NT2/D1 (cell line): ENCODE measurements at regions not wholly inside any gene's neighbourhood (a gene's known extent, or its start where the extent isn't known, plus 50 kb on each side); places are given as distances from the start of the nearest gene placed in this dataset.

Source experiments
- DNase-seq: peaks from one replicate; pipeline ENCODE4 v3.0.0-alpha.2; 2011; ENCODE audit warnings: low read depth, low spot score
- H3K27me3 ChIP-seq: 2 replicates; pipeline ENCODE4 v1.6.0; 2011; ENCODE audit warnings: mild to moderate bottlenecking; ENCODE audit not compliant: insufficient read length, insufficient read depth
- H3K36me3 ChIP-seq: 2 replicates; pipeline ENCODE4 v1.6.1; 2011; ENCODE audit warnings: mild to moderate bottlenecking, low read length, mixed read lengths; ENCODE audit not compliant: insufficient read depth, insufficient read length
- H3K4me1 ChIP-seq: 2 replicates; pipeline ENCODE4 v1.5.1; 2011; ENCODE audit not compliant: insufficient read depth, insufficient read length
- H3K4me3 ChIP-seq: 2 replicates; pipeline ENCODE4 v1.5.1; 2011; ENCODE audit warnings: low read depth; ENCODE audit not compliant: insufficient read length
- H3K9ac ChIP-seq: 2 replicates; pipeline ENCODE4 v1.6.0; 2011; ENCODE audit warnings: low read depth; ENCODE audit not compliant: insufficient read length
- H3K9me3 ChIP-seq: 2 replicates; pipeline ENCODE4 v1.5.1; 2011; ENCODE audit warnings: mild to moderate bottlenecking, low read length; ENCODE audit not compliant: insufficient read depth
- SUZ12 ChIP-seq: IDR thresholded peaks from 2 replicates; pipeline ENCODE4 v1.6.1; 2011; ENCODE audit not compliant: insufficient read length, insufficient read depth; ENCODE audit errors: extremely low read depth
- YY1 ChIP-seq: IDR thresholded peaks from 2 replicates; pipeline ENCODE4 v1.6.1; 2011; ENCODE audit not compliant: insufficient read length, insufficient read depth
- ZNF274 ChIP-seq: IDR thresholded peaks from 2 replicates; pipeline ENCODE4 v1.6.1; 2011; ENCODE audit warnings: mild to moderate bottlenecking, low read depth, low read length

GRCh38 chr5:109597893-109598292, 91.8 kb upstream of the MAN2A1 start:
- TF ChIP-seq ZNF274: no peak
- no peak for TF ChIP-seq YY1
- no peak for TF ChIP-seq SUZ12
- Histone ChIP-seq H3K4me1 (no peaks in the 10 kb centered on the region), H3K36me3 (no peaks in the 10 kb centered on the region), H3K27me3 (no peaks in the 10 kb centered on the region), H3K9ac (no peak overlapping the region), H3K4me3 (no peak overlapping the region), H3K9me3 (no peaks in the 10 kb centered on the region)
- no peak for DNase-seq

GRCh38 chr5:109594217-109594616, 95.5 kb upstream of the MAN2A1 start:
- Histone ChIP-seq H3K4me3 (no peak overlapping the region), H3K9ac (no peak overlapping the region), H3K36me3 (no peaks in the 10 kb centered on the region), H3K4me1 (no peaks in the 10 kb centered on the region), H3K27me3 (no peaks in the 10 kb centered on the region), H3K9me3 (no peaks in the 10 kb centered on the region)
- TF ChIP-seq ZNF274 (no peak), YY1 (no peak), SUZ12 (no peak)
- no peak for DNase-seq

- no peaks in the 10 kb centered on the region for H3K9me3 ChIP-seq
- no peaks in the 10 kb centered on the region for H3K27me3 ChIP-seq
- DNase-seq: no peak
- no peak overlapping the region for H3K4me3 ChIP-seq
- H3K9ac ChIP-seq: no peak overlapping the region
- TF ChIP-seq YY1: no peak
- TF ChIP-seq SUZ12: no peak
- no peak for TF ChIP-seq ZNF274
- no peaks in the 10 kb centered on the region for H3K36me3 ChIP-seq
- no peaks in the 10 kb centered on the region for H3K4me1 ChIP-seq
Observed at GRCh38 chr5:109590799-109591198, 98.9 kb upstream of the MAN2A1 start.

DNA sequence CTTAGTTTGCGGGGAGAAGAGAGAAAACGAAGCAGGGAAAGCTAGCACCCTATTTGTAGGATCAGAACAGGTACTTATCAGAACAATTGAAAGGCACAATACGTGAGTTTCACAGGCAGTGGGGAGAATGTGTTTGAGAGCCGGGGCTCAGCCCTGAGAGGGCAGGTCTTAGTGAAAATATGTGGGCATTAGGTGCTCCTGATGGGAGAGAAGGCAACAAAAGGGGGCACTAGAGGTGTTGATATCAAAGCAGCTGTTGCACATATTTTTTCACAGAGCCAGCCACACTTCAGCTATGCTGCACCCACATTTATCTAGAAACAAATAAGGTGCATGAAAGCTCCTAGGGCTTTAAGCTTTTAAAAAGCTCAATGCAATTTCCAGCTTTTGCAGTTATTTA, 99.7 kb upstream of the MAN2A1 start:
- no peaks in the 10 kb centered on the region for H3K36me3 ChIP-seq
- DNase-seq: no peak

GRCh38 chr5:109589239-109589638, 100.5 kb upstream of the MAN2A1 start:
- no peak for DNase-seq
- Histone ChIP-seq H3K4me1 (no peaks in the 10 kb centered on the region), H3K9ac (no peak overlapping the region), H3K9me3 (no peaks in the 10 kb centered on the region), H3K36me3 (no peaks in the 10 kb centered on the region), H3K27me3 (no peaks in the 10 kb centered on the region), H3K4me3 (no peak overlapping the region)
- TF ChIP-seq SUZ12: no peak
- no peak for TF ChIP-seq ZNF274
- TF ChIP-seq YY1: no peak

More for the DNA sequence above, 99.7 kb upstream of the MAN2A1 start:
- no peaks in the 10 kb centered on the region for H3K27me3 ChIP-seq
- no peak for TF ChIP-seq SUZ12
- TF ChIP-seq ZNF274: no peak
- no peak for TF ChIP-seq YY1
- no peak overlapping the region for H3K4me3 ChIP-seq
- no peaks in the 10 kb centered on the region for H3K9me3 ChIP-seq
- no peaks in the 10 kb centered on the region for H3K4me1 ChIP-seq
- H3K9ac ChIP-seq: no peak overlapping the region

DNA sequence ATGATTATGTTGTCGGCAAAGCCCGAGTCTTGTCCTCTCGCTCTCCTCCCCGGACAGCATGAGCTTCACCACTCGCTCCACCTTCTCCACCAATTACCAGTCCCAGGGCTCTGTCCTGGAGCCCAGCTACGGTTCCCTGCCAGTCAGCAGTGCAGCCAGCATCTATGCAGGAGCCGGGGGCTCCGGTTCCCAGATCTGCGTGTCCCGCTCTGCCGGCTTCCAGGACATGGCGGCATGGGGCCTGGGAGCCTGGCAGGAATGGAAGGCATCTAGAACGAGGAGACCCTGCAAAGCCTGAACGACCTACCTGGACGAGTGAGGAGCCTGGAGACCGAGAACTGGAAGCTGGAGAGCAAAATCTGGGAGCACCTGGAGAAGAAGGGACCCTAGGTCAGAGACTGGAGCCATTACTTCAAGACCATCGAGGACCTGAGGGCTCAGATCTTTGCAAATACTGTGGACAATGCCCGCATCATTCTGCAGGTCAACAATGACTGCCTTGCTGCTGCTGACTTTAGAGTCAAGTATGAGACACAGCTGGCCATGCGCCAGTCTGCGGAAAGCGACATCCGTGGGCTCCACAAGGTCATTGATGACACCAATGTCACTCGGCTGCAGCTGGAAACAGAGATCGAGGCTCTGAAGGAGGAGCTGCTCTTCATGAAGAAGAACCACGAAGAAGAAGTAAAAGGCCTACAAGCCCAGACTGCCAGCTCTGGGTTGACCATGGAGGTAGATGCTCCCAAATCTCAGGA, 101.3 kb upstream of the MAN2A1 start:
- no peaks in the 10 kb centered on the region for H3K27me3 ChIP-seq
- no peak for DNase-seq
- no peak overlapping the region for H3K9ac ChIP-seq
- TF ChIP-seq YY1 (no peak), SUZ12 (no peak), ZNF274 (no peak)
- no peaks in the 10 kb centered on the region for H3K36me3 ChIP-seq
- no peak overlapping the region for H3K4me3 ChIP-seq
- H3K9me3 ChIP-seq: no peaks in the 10 kb centered on the region
- H3K4me1 ChIP-seq: no peaks in the 10 kb centered on the region

DNA sequence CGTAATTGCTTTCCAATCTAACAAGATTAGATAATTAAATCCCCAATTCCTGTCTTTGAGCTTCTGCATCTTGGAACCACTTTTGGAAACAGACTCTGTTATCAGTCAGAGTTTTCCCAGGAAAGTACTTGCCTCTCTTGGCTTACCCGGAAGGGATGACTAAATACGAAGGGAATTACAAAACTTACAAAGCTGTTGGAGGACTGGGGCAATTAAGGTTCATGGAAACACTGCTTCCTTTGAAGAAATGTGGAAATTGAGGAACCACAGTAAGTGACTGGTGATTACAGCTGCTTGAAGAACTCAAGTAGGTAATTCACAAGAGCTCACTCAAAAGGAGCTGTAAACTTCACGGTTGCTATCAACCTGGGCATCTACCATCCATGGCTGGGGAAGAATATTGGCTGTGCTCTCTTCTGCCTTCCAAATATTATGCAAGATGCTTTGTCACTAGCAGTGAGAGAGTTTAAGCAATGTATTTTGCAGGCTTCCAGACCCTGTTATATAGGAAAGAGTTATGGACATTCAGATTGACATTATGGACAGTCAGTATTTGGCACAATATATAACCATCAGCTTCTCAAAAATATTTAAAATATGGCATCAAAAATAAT, 104.6 kb upstream of the MAN2A1 start:
- no peak overlapping the region for H3K9ac ChIP-seq
- no peak for TF ChIP-seq SUZ12
- no peak for TF ChIP-seq YY1
- no peak for TF ChIP-seq ZNF274

DNA sequence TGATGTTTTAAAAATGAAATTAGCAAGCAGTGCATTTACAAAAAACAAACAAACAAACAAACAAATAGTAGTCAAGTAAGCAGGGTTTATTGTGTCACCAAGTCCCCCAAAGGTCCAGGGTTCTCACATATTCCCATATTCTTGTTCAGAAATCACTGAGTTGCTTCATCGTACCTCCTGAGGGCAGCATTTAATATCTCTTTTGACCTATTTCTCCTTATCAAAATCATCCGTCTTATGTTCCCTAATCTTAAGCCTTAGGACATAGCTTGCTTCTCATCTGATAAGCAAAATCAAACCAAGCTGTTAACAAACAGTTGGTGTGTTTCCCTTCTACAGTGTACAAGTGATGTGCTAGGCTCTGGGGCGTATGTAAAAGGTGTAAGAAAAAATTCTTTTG, 109.5 kb upstream of the MAN2A1 start:
- TF ChIP-seq YY1 (no peak), ZNF274 (no peak), SUZ12 (no peak)
- H3K9ac ChIP-seq: no peak overlapping the region
- no peak for DNase-seq
- no peaks in the 10 kb centered on the region for H3K27me3 ChIP-seq
- peaks cover 10% of the 10 kb centered on the region for H3K9me3 ChIP-seq
- no peaks in the 10 kb centered on the region for H3K4me1 ChIP-seq
- no peak overlapping the region for H3K4me3 ChIP-seq
- no peaks in the 10 kb centered on the region for H3K36me3 ChIP-seq

More for the DNA sequence above, 104.6 kb upstream of the MAN2A1 start:
- no peaks in the 10 kb centered on the region for H3K9me3 ChIP-seq
- no peaks in the 10 kb centered on the region for H3K4me1 ChIP-seq
- DNase-seq: no peak
- H3K27me3 ChIP-seq: no peaks in the 10 kb centered on the region
- H3K36me3 ChIP-seq: no peaks in the 10 kb centered on the region
- no peak overlapping the region for H3K4me3 ChIP-seq
